Adrenal gland (tissue), 9 donors: ENCODE measurements at regions not wholly inside any gene's neighbourhood (a gene's known extent, or its start where the extent isn't known, plus 50 kb on each side); places are given as distances from the start of the nearest gene placed in this dataset.

Source experiments
- DNase-seq, 7 donors: peaks; one replicate each; pipeline ENCODE4 v3.0.0-alpha.2; 2019 to 2020
- H3K27ac ChIP-seq, 5 donors: fragments of 200-600 bp; sonication (generic) in 4 of 5; 1 replicate in 3 of 5; 2 replicates in 2 of 5; pipeline versions ENCODE4 v1.5.1 to v1.8.0; 2016 to 2020; ENCODE audit warnings: mild to moderate bottlenecking in 1 of 5
- H3K27me3 ChIP-seq: fragments of 200-600 bp; 2 replicates; pipeline ENCODE4 v1.8.0; 2021
- H3K36me3 ChIP-seq, 2 donors: fragments of 200-600 bp; replicated peaks in 1 of 2; 1 replicate in 1 of 2; 2 replicates in 1 of 2; pipeline versions ENCODE4 v1.5.1 to v1.8.0; 2018 to 2022
- H3K4me1 ChIP-seq, 2 donors: fragments of 200-600 bp; replicated peaks in 1 of 2; 1 replicate in 1 of 2; 2 replicates in 1 of 2; pipeline versions ENCODE4 v1.5.1 to v1.8.0; 2018 to 2021
- H3K4me3 ChIP-seq, 4 donors: fragments of 200-600 bp; sonication (generic) in 3 of 4; one replicate each; pipeline ENCODE4 v1.5.1; 2016 to 2018
- H3K9me3 ChIP-seq, 3 donors: fragments of 200-600 bp; sonication (generic) in 1 of 3; replicated peaks in 1 of 3; 1 replicate in 2 of 3; 2 replicates in 1 of 3; pipeline versions ENCODE4 v1.5.1 to v1.8.0; 2016 to 2021
- POLR2A ChIP-seq, 2 donors: fragments of 450-650 bp; IDR thresholded peaks; one replicate each; pipeline ENCODE4 v1.6.1; 2017; ENCODE audit warnings: antibody characterized with exemption in 2 of 2, mild to moderate bottlenecking in 2 of 2, moderate library complexity in 1 of 2
- WGBS, 4 donors: extraction: QIAGEN DNeasy Blood & Tissue Kit in 2 of 4; methylation state at CpG; one replicate each; pipeline versions ENCODE4 v1.1.5 to v1.1.7; 2013 to 2017; 5-methylcytosine and 5-hydroxymethylcytosine counted together
- intact Hi-C, 2 donors: fragments of 100-400 bp; cut with DNase I; formaldehyde crosslinking; loops; one replicate each; pipeline versions ENCODE4 v1.14.1 to v1.15.0; 2022 to 2023
- TF ChIP-seq, protein P1 (sequence below), 6 experiments: fragments of 450-650 bp in 4 of 6; fragments of 200-600 bp in 2 of 6; sonication (generic) in 1 of 6; IDR thresholded peaks; 1 replicate in 5 of 6; 2 replicates in 1 of 6; pipeline versions ENCODE4 v1.5.1 to v1.8.0; 2016 to 2021; ENCODE audit warnings: antibody characterized with exemption in 6 of 6, mild to moderate bottlenecking in 2 of 6, moderate library complexity in 1 of 6
- donor health status: healthy with polysubstance abuse.
- donor health status: Bipolar disorder and iron deficiency.
- donor health status: DM: yes; HTN: yes; CAD: no.
- donor health status: DM: no; HTN: no; CAD: no.
- donor health status: DM: no; HTN: no; CAD: no.

DNA sequence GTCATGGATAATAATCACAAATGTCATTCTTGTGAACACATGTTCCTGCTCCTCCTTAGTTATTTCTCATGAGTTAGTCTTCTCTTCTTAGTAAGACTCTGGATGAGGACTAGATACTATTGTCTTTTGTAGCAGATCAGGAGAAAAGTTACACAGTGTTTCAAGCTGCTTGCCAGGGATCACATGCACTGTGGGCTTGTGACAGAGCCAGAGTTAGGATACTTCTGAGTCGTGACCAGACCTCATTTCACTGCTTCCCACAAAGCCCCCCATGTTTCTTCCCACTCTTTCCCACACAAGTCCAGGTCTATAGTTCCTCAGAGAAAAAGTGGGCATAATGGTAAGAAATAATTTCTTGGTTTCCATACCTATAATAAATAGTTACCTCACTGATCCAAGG lies 80.2 kb upstream of the LRATD1 start:
- Histone ChIP-seq H3K4me1 (no peaks in the 10 kb centered on the region), H3K36me3 (no peaks in the 10 kb centered on the region), H3K4me3 (no peak overlapping the region), H3K9me3 (no peaks in the 10 kb centered on the region), H3K27ac (no peak overlapping the region), H3K27me3 (no peaks in the 10 kb centered on the region)
- no peak for TF ChIP-seq POLR2A (IDR thresholded peaks at IDR 0.05)
- TF ChIP-seq, protein P1, sequence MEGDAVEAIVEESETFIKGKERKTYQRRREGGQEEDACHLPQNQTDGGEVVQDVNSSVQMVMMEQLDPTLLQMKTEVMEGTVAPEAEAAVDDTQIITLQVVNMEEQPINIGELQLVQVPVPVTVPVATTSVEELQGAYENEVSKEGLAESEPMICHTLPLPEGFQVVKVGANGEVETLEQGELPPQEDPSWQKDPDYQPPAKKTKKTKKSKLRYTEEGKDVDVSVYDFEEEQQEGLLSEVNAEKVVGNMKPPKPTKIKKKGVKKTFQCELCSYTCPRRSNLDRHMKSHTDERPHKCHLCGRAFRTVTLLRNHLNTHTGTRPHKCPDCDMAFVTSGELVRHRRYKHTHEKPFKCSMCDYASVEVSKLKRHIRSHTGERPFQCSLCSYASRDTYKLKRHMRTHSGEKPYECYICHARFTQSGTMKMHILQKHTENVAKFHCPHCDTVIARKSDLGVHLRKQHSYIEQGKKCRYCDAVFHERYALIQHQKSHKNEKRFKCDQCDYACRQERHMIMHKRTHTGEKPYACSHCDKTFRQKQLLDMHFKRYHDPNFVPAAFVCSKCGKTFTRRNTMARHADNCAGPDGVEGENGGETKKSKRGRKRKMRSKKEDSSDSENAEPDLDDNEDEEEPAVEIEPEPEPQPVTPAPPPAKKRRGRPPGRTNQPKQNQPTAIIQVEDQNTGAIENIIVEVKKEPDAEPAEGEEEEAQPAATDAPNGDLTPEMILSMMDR (IDR thresholded peaks at IDR 0.05): no peak
- no peak for DNase-seq
- intact Hi-C loops: no loop called here
- 67 to 83% (median 76%) methylated on average over 1 of the region's 1 CpG for WGBS, 4 donors

- WGBS, 4 donors: 62 to 71% (median 67%) methylated on average over 2 of the region's 2 CpGs
- Histone ChIP-seq H3K36me3 (no peaks in the 10 kb centered on the region), H3K4me1 (no peaks in the 10 kb centered on the region), H3K9me3 (no peaks in the 10 kb centered on the region), H3K4me3 (no peak overlapping the region), H3K27ac (no peak overlapping the region), H3K27me3 (no peaks in the 10 kb centered on the region)
- TF ChIP-seq, protein P1 (IDR thresholded peaks at IDR 0.05): no peak
- no peak for TF ChIP-seq POLR2A (IDR thresholded peaks at IDR 0.05)
- no peak for DNase-seq
- intact Hi-C loops: no loop called here
Observed at GRCh38 chr2:14552818-14553217, 79.7 kb upstream of the LRATD1 start.

DNA sequence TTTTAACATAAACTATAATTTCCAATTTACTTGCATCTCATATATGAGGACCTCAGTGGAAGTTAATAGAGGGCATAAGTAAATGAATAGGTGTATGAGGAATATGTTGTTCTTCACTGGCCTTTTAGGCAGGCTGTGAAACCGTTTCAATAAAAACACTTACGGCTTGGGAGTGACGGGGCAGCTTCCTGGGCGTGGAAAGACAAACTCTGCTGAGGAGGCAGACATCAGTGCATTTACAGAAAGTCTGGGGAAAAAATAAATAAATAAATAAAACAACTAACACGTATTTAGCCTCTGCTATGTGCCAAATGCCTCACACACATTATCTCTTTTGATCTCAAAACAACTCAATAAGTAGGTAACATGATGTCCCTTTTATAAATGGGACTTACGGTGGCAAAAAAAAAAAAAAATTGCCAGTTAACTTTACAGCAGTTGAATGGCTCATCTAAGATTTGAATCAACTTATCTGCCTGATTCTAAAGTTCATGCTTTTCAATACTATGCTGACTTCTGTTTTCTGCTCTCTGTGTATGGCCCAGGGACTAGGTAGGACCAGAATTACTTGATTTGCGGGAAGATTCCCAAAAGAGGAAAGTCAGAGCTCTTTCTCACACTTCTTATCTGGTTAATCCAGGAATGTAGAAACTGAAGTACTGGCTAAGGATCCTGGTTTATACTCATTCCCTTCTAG lies 77.5 kb upstream of the LRATD1 start:
- H3K27me3 ChIP-seq: no peaks in the 10 kb centered on the region
- H3K36me3 ChIP-seq: no peaks in the 10 kb centered on the region
- no peak overlapping the region for H3K4me3 ChIP-seq
- intact Hi-C loops: no loop called here
- H3K27ac ChIP-seq: no peak overlapping the region
- whole genome bisulfite sequencing, 4 donors: 72 to 75% (median 73%) methylated on average over 7 of the region's 7 CpGs
- DNase-seq: no peak
- no peaks in the 10 kb centered on the region for H3K4me1 ChIP-seq
- H3K9me3 ChIP-seq: no peaks in the 10 kb centered on the region
- TF ChIP-seq, protein P1 (IDR thresholded peaks at IDR 0.05): no peak
- TF ChIP-seq POLR2A (IDR thresholded peaks at IDR 0.05): no peak

GRCh38 chr2:14557111-14557510 lies 75.4 kb upstream of the LRATD1 start:
- Histone ChIP-seq H3K4me1 (no peaks in the 10 kb centered on the region), H3K36me3 (no peaks in the 10 kb centered on the region), H3K27ac (no peak overlapping the region), H3K4me3 (no peak overlapping the region), H3K9me3 (no peaks in the 10 kb centered on the region), H3K27me3 (no peaks in the 10 kb centered on the region)
- DNase-seq: no peak
- WGBS, 4 donors: 57 to 83% (median 71%) methylated on average over 1 of the region's 1 CpG
- TF ChIP-seq, protein P1 (IDR thresholded peaks at IDR 0.05): no peak
- TF ChIP-seq POLR2A (IDR thresholded peaks at IDR 0.05): no peak
- intact Hi-C loops: no loop called here
